ENCODE measurements at regions not wholly inside any gene's neighbourhood (a gene's known extent, or its start where the extent isn't known, plus 50 kb on each side); places are given as distances from the start of the nearest gene placed in this dataset.

DNA sequence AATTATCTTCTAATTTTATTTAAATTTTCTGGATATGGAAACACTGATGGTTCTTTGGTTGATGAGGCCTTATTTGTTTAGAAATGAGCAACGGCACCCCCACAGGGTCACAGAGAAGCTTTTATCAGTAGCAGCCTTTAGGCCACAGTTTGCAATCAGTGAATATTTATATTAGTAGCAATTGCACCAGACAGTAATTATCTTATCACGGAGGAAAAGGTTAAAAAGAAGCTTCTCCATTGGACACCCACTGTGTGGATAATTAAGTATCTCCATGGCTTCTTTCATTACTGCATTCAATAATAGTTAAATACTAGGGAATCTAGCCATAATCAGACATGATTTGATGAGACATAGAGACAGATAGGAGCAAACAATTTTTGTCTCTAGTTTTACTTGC is 2099.2 kb upstream of the PCDH20 start:
- TF ChIP-seq, protein P1, sequence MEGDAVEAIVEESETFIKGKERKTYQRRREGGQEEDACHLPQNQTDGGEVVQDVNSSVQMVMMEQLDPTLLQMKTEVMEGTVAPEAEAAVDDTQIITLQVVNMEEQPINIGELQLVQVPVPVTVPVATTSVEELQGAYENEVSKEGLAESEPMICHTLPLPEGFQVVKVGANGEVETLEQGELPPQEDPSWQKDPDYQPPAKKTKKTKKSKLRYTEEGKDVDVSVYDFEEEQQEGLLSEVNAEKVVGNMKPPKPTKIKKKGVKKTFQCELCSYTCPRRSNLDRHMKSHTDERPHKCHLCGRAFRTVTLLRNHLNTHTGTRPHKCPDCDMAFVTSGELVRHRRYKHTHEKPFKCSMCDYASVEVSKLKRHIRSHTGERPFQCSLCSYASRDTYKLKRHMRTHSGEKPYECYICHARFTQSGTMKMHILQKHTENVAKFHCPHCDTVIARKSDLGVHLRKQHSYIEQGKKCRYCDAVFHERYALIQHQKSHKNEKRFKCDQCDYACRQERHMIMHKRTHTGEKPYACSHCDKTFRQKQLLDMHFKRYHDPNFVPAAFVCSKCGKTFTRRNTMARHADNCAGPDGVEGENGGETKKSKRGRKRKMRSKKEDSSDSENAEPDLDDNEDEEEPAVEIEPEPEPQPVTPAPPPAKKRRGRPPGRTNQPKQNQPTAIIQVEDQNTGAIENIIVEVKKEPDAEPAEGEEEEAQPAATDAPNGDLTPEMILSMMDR (IDR thresholded peaks at IDR 0.05; ENCODE audit: low read length), result no peak
- TF ChIP-seq EZH2 (optimal IDR thresholded peaks at IDR 0.05; ENCODE audit: low read depth, low read length), result no peak
- TF ChIP-seq EZH2phosphoT487 (IDR thresholded peaks at IDR 0.05; ENCODE audit: low read length), result no peak

Measured in MM.1S (cell line).